ENCODE measurements at regions not wholly inside any gene's neighbourhood (a gene's known extent, or its start where the extent isn't known, plus 50 kb on each side); places are given as distances from the start of the nearest gene placed in this dataset.
"Not testable (repeated sequence)": the region's sequence is repeated elsewhere in the genome, so short reads cannot be mapped to it uniquely, and the experiment has no call there.

GRCh38 chr3:8266730-8267131 is 234.9 kb upstream of the LMCD1 start:
- no peak for DNase-seq

DNA sequence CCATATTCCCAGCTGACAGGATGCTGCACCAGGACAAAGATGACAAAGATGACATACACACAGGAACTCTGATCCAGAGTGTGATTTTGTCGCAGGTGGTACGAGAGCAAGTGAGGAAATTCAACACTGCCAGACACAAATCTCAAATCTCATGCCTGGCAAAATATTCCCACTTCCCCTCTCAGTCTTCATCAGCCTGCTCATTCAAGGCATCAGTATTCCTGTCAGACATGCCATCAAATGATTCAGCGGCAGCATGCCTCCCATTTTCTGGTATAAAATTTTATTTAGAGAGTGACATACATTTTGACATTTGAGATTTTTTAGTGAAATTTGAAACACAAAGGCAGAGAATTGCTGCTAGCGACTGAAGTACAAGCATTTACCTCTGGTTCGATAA is 228.1 kb upstream of the LMCD1 start:
- no peak for DNase-seq

DNA sequence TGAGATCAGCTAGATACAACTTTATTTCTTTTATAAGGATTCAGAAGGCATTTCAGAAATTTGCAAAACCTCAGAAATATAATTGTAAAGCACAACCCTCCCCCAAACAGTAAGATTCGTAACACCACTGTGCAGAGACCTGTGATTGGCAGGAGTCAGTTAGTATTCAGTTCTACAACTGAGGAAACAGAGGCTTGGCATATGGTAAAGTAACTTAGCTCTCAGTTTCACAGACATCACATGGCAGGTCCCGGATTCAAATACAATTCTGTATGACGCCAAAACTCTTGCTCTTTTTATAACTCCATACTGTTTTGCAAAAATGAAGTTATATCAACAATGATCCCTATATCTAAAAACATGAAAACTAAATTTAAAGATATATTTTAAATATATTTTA is 225.6 kb upstream of the LMCD1 start:
- no peak for DNase-seq

DNA sequence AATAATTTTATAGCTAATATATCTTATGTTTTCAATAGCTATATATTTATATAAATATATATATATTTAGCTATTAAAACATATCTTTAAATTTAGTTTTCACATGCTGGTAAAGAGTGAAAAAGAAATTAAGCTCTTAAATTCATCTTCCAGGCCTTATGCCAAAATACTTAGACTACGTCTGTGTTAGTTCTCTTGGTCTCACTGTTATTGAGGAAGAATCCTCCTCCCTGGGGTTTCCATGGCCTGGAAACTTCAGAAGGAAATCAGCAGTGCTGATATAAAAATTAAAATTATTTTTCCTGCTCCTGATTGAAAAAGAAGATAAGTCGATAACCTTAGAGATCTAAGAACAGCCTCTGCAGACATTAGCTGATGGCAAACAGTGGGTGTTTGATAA is 225.1 kb upstream of the LMCD1 start:
- DNase-seq: no peak

- no peak for DNase-seq
Measured at GRCh38 chr3:8278448-8278847, 223.2 kb upstream of the LMCD1 start.

DNA sequence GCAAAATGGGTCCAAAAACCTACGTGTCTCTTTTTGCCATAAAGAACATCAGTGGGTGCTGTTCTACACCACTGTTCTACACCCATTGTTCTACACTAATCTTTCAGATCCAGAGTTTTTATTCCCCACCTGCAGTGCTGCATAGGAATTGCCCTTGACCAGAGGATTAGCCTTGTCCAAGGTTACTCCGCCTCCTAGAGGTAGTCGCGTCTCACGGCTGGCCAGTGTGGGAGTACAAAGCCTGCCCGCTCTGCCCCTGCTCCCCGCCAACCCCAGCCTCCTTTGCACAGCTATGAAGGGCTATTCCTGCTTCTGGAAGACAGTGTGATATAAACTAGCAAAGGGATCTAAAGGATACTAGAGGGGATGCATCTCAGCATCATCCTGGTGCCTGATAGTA is 222.1 kb upstream of the LMCD1 start:
- no peak for DNase-seq

GRCh38 chr3:8279886-8280550 is 221.6 kb upstream of the LMCD1 start:
- DNase-seq: no peak

DNA sequence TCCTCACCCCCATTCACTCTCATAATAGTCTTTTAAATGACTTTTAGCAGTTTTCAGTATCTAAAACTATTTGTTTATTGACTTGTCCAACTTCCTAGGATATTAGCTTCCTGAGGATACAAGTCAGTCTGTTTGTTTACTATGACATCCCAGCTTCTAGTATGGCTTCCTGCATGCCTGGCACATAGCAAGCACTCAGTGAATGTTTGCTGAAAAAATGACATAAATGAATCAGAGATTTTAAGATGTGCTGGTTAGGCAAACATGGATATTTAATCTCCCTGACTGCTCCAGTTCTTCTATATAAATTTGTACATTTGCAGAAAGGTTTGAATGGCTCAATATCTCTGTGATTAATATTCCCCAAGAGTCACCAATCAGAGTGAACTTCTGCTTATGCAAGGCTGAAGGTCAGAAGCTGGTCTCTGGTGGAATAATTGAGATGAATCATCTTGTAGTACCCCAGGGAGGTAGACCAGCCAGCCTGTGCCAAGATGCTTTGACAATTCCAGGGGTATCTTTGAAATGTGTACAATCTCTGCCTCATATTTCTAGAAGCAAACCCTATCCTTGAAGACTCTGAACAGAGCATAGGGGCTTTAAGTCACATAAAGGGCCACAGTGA is 219.0 kb upstream of the LMCD1 start:
- no peak for DNase-seq

- DNase-seq: no peak
Measured at GRCh38 chr3:8283193-8283592, 218.4 kb upstream of the LMCD1 start.

DNA sequence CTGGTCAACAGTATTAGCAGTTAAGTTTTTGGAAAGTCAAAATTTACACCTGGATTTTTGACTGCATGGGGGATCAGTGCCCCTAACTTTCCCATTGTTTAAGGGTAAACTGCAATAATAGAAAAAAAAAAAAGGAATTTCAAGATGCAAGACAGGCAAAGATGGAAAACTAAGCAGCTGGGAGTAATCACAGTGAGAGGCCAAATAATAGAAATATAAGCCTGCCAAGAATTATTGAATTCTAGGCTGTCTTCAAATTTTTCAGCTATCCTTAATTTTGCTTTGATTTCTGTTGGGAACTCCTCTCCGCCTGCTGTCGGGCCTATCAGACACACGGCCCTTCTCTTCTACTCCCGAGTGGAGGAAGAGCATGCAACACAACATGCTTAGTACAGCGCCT is 215.5 kb upstream of the LMCD1 start:
- DNase-seq: no peak

DNA sequence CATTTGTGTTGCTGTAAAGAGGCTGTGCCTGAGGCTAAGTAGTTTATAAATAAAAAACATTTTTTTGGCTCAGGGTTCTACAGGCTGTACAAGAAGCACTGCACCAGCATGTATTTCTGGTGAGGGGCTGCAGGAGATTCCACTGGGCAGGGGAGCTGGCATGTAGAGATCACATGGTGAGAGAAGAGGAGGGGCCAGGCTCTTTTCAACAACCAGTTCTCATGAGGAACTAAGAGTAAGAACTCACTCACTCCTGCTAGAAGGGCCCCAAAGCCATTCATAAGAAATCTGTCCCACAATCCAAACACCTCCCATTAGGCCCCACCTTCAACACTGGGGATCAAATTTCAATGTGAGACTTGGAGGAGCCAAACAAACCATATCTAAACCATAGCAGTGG is 214.9 kb upstream of the LMCD1 start:
- DNase-seq: no peak

- DNase-seq: no peak
Measured at GRCh38 chr3:8290611-8291010, 211.0 kb upstream of the LMCD1 start.

DNA sequence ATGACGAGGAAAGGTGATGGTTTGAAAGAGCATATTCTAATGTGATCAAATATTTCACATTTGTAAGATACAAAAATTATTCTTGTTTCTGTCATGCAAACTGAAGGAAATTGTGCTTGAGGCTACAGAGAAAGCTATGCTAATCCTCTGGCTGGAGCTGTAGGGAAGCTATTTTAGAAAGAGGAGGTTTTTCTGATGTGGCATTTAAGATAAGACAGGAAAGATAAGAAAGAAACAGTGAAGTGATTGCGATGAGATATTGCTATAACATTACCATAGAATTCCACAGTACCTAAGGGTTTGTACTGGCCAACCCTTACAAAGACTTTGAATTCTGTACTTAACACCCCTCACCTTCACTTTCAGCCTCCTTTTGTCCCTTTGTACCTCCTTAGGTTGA is 205.2 kb upstream of the LMCD1 start:
- no peak for DNase-seq

GRCh38 chr3:8298021-8298954 is 203.3 kb upstream of the LMCD1 start:
- DNase-seq: no peak

GRCh38 chr3:8301977-8302735 is 199.5 kb upstream of the LMCD1 start:
- DNase-seq: no peak

GRCh38 chr3:8303466-8303865 is 198.2 kb upstream of the LMCD1 start:
- DNase-seq: no peak

DNA sequence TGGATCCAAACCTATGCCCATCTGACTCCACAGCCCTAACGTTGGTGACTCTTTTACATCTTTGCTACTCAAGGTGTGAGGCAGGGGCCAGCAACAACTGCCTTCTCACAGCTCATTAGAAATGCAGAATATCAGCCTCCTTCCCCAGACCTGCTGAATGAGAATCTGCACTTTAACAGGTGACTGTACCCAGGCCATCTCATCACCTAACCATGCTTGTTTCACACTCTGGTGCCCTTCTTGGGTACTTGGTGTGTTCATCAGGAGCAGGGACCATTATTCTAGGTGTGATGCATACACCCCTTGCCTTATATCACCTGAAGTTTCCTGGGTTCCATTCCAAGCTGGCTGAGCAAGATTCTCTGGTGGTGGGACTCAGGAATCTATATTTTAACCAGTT is 196.3 kb upstream of the LMCD1 start:
- no peak for DNase-seq

DNA sequence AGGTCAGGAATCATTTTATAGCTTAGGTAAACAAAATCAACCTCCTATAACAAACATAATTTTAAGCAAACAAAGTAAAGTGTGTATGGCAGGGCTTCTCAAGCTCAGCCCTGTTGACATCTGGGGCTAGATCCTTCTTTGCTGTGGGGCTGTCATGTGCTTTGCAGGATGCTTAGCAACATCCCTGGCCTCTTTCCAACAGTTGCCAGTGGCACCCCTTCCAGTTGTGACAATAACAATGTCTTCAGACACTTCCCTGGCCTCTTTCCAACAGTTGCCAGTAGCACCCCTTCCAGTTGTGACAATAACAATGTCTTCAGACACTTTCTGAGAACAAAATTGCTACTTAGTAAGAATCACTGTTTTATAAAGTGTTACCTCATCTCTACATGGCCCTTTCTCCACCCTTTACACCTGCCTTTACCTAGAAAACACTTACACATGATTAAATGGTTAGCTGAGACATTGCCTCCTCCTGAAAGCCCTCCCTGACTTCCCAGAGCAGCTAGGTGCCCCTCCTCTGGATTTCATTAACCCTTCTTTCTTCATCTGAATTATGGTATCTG is 194.0 kb upstream of the LMCD1 start:
- no peak for DNase-seq

DNA sequence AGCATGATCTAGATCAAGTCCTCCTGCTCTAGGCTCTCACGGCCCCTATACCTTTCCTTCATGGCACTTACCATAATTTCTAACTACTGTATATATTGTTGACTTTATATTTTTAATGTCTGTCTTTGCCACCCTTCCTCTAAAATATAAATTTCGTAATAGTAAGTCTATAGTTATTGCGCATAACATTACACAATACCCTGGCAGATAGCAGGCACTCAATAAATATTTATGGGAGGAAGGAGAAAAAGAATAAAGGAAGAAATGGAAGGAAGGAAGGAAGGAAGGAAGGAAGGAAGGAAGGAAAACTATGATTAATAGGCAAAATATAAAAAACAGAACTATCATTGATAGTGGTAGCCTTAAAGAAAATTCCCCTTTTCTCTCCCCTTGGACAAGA is 190.3 kb upstream of the LMCD1 start:
- DNase-seq: no peak

GRCh38 chr3:8312685-8313084 is 188.9 kb upstream of the LMCD1 start:
- no peak for DNase-seq

DNA sequence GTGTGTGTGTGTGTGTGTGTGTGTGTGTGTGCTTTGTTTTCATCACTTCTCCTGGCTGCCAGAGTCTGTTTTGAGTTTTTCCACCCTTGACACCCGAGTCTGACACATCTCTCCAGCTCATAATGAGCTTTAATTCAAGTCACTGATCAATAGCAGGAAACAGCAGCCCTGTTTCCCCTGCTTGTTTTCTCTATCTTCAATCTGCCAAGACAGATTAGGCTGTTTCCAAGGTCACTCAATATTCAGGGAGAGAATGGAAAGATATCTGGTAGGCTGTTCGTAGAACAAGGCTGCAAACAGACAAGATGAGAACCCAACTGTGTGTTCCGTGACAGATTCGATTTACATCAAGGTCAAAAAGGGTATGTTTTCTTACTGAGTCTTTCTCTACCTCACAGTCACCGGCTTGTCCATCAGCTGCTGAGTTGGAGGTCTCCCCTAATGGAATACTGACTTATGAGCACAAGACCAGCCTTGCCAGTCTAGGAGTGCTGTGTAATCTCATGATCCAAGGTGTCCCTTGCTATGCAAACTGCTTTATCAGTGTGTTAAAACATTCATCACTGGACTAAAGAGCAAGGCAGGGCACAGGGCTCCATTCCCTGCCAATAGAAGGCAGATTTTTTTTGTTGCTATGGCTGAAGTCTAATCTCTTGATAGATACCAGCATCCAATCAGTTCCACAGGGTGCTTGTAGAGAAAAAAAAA is 187.9 kb upstream of the LMCD1 start:
- DNase-seq: no peak

DNA sequence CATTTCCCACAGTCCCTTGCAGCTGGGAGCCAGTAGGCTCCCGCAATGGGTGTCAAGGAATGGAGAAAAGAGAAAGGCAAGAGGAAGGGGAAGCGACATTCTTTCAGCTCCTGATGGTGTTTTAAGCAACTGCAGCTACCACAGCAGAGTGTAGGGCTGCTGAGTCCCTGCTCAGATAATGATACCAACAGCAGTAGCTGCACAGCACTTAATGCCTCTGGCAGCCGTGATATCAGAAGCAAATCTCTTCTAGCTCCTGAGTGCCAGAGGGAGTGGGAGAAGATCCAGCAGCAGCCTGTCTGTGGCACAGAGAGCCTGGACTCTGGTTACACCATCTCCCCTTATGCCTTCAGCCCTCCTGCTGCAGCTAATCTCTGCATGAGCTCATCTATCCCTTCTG is 186.1 kb upstream of the LMCD1 start:
- DNase-seq: not testable (repeated sequence)

Measured in stimulated activated CD4-positive, alpha-beta T cell treated with anti-CD3 and anti-CD28 coated beads, Interleukin-4, amount 100 ng/mL, for 4 hours (primary cell).